Cerebellar nuclear complex (tissue), 1 donor: ENCODE measurements at regions not wholly inside any gene's neighbourhood (a gene's known extent, or its start where the extent isn't known, plus 50 kb on each side); places are given as distances from the start of the nearest gene placed in this dataset.

ENCODE experiments used
- DNase-seq, 2 experiments: peaks; one replicate each; lab custom pipeline; 2025; lab: John Stamatoyannopoulos, UW

GRCh38 chr6:133837801-133838349, 51.0 kb upstream of the TCF21 start:
- DNase-seq, result no peak
